Occipital lobe (tissue), 1 donor: ENCODE measurements at regions not wholly inside any gene's neighbourhood (a gene's known extent, or its start where the extent isn't known, plus 50 kb on each side); places are given as distances from the start of the nearest gene placed in this dataset.

ENCODE experiments used
- DNase-seq: peaks from one replicate; lab custom pipeline; 2025; lab: John Stamatoyannopoulos, UW

GRCh38 chr5:171647043-171647903 is 138.3 kb upstream of the SMIM23 start:
- peak; percentile 19 for DNase-seq

GRCh38 chr5:171647904-171648260 is 137.7 kb upstream of the SMIM23 start:
- DNase-seq = no peak

- no peak for DNase-seq
These were observed 137.1 kb upstream of the SMIM23 start for GRCh38 chr5:171648279-171649074.

GRCh38 chr5:171649075-171649401 is 136.6 kb upstream of the SMIM23 start:
- DNase-seq = no peak

GRCh38 chr5:171650597-171650996 is 135.0 kb upstream of the SMIM23 start:
- no peak for DNase-seq

- DNase-seq = no peak
These were observed 134.5 kb upstream of the SMIM23 start for GRCh38 chr5:171651102-171651501.

- no peak for DNase-seq
These were observed 130.7 kb upstream of the SMIM23 start for GRCh38 chr5:171654881-171655280.

GRCh38 chr5:171657473-171657872 is 128.1 kb upstream of the SMIM23 start:
- no peak for DNase-seq

- no peak for DNase-seq
These were observed 125.7 kb upstream of the SMIM23 start for GRCh38 chr5:171659896-171660295.

- DNase-seq = no peak
These were observed 125.2 kb upstream of the SMIM23 start for GRCh38 chr5:171660434-171660833.

GRCh38 chr5:171661143-171661542 is 124.5 kb upstream of the SMIM23 start:
- no peak for DNase-seq

GRCh38 chr5:171663311-171664085 is 122.1 kb upstream of the SMIM23 start:
- no peak for DNase-seq

- no peak for DNase-seq
These were observed 121.1 kb upstream of the SMIM23 start for GRCh38 chr5:171664489-171664888.

GRCh38 chr5:171666815-171667214 is 118.8 kb upstream of the SMIM23 start:
- no peak for DNase-seq

GRCh38 chr5:171667341-171668096 is 118.1 kb upstream of the SMIM23 start:
- no peak for DNase-seq

GRCh38 chr5:171668097-171668412 is 117.6 kb upstream of the SMIM23 start:
- no peak for DNase-seq

GRCh38 chr5:171669571-171669970 is 116.0 kb upstream of the SMIM23 start:
- DNase-seq = no peak

- DNase-seq = no peak
These were observed 113.1 kb upstream of the SMIM23 start for GRCh38 chr5:171672556-171672955.

- no peak for DNase-seq
These were observed 112.3 kb upstream of the SMIM23 start for GRCh38 chr5:171673328-171673727.

GRCh38 chr5:171673840-171674239 is 111.8 kb upstream of the SMIM23 start:
- no peak for DNase-seq

GRCh38 chr5:171675511-171675910 is 110.1 kb upstream of the SMIM23 start:
- no peak for DNase-seq
